SIG-M5 treated with dmso at 0.1 percent for 504 hours (cell line): ENCODE measurements at regions not wholly inside any gene's neighbourhood (a gene's known extent, or its start where the extent isn't known, plus 50 kb on each side); places are given as distances from the start of the nearest gene placed in this dataset.
A peak's percentile ranks its signal among the peaks of the same experiment; 100 is the strongest.

Experiments
- DNase-seq: peaks from one replicate; lab custom pipeline; 2025; ENCODE audit not compliant: unreplicated experiment; lab: John Stamatoyannopoulos, UW

- DNase-seq = no peak
Observed at GRCh38 chr19:29323021-29323430, 110.1 kb upstream of the UQCRFS1 start.

- no peak for DNase-seq
Observed at GRCh38 chr19:29323440-29324290, 110.7 kb upstream of the UQCRFS1 start.

- no peak for DNase-seq
Observed at GRCh38 chr19:29324291-29324680, 111.3 kb upstream of the UQCRFS1 start.

- DNase-seq = no peak
Observed at GRCh38 chr19:29324717-29325116, 111.8 kb upstream of the UQCRFS1 start.

- no peak for DNase-seq
Observed at GRCh38 chr19:29325241-29325975, 112.5 kb upstream of the UQCRFS1 start.

GRCh38 chr19:29326351-29326750 lies 113.4 kb upstream of the UQCRFS1 start:
- DNase-seq = no peak

- DNase-seq = no peak
Observed at GRCh38 chr19:29326849-29327840, 114.2 kb upstream of the UQCRFS1 start.

- no peak for DNase-seq
Observed at GRCh38 chr19:29328586-29328985, 115.6 kb upstream of the UQCRFS1 start.

- DNase-seq = peak; percentile 7
Observed at GRCh38 chr19:29329460-29330134, 116.6 kb upstream of the UQCRFS1 start.

- DNase-seq = no peak
Observed at GRCh38 chr19:29336425-29336824, 123.5 kb upstream of the UQCRFS1 start.

GRCh38 chr19:29337029-29337428 lies 124.1 kb upstream of the UQCRFS1 start:
- DNase-seq = no peak

GRCh38 chr19:29338480-29338879 lies 125.5 kb upstream of the UQCRFS1 start:
- no peak for DNase-seq

GRCh38 chr19:29342721-29343120 lies 129.8 kb upstream of the UQCRFS1 start:
- DNase-seq = no peak

- DNase-seq = no peak
Observed at GRCh38 chr19:29364224-29364726, 151.3 kb upstream of the UQCRFS1 start.

GRCh38 chr19:29364999-29365398 lies 152.0 kb upstream of the UQCRFS1 start:
- DNase-seq = no peak

- no peak for DNase-seq
Observed at GRCh38 chr19:29365836-29366417, 153.0 kb upstream of the UQCRFS1 start.

GRCh38 chr19:29366757-29367156 lies 153.8 kb upstream of the UQCRFS1 start:
- no peak for DNase-seq

- no peak for DNase-seq
Observed at GRCh38 chr19:29367791-29368222, 154.9 kb upstream of the UQCRFS1 start.

- DNase-seq = no peak
Observed at GRCh38 chr19:29370276-29370675, 155.5 kb upstream of the VSTM2B start.
